Left ventricle myocardium inferior (tissue), 1 donor: ENCODE measurements at regions not wholly inside any gene's neighbourhood (a gene's known extent, or its start where the extent isn't known, plus 50 kb on each side); places are given as distances from the start of the nearest gene placed in this dataset.

ENCODE experiments used
- DNase-seq: peaks from one replicate; pipeline ENCODE4 v3.0.0-alpha.2; 2020
- H3K27ac ChIP-seq: fragments of 200-600 bp; replicated peaks from 2 replicates; pipeline ENCODE4 v1.8.0; 2021
- H3K27me3 ChIP-seq: fragments of 200-600 bp; 2 replicates; pipeline ENCODE4 v1.8.0; 2021; ENCODE audit warnings: low read depth
- H3K36me3 ChIP-seq: fragments of 200-600 bp; 2 replicates; pipeline ENCODE4 v1.8.0; 2021
- H3K4me1 ChIP-seq: fragments of 200-600 bp; 2 replicates; pipeline ENCODE4 v1.8.0; 2021
- H3K4me3 ChIP-seq: fragments of 200-600 bp; 2 replicates; pipeline ENCODE4 v1.8.0; 2021; ENCODE audit warnings: mild to moderate bottlenecking, moderate library complexity
- H3K9me3 ChIP-seq: fragments of 200-600 bp; replicated peaks from 2 replicates; pipeline ENCODE4 v1.8.0; 2021
- CTCF ChIP-seq: fragments of 200-600 bp; IDR thresholded peaks from 2 replicates; pipeline ENCODE4 v1.8.0; 2021; ENCODE audit warnings: antibody characterized with exemption, mild to moderate bottlenecking, borderline replicate concordance
- intact Hi-C: fragments of 100-400 bp; cut with micrococcal nuclease; formaldehyde crosslinking; loops from one replicate; pipeline ENCODE4 v1.11.0; 2022
- donor health status: DM: no; HTN: yes; CAD: no; lungs with severe emphysema.

GRCh38 chr2:239666855-239667376 is 266.1 kb upstream of the HDAC4 start:
- no peaks in the 10 kb centered on the region for H3K36me3 ChIP-seq
- intact Hi-C loops: no loop called here
- H3K9me3 ChIP-seq: no peaks in the 10 kb centered on the region
- H3K4me3 ChIP-seq: no peak overlapping the region
- peaks cover 4% of the 10 kb centered on the region for H3K4me1 ChIP-seq
- H3K27me3 ChIP-seq: peaks cover 57% of the 10 kb centered on the region
- DNase-seq: no peak
- no peak for TF ChIP-seq CTCF
- H3K27ac ChIP-seq: no peak overlapping the region

- Histone ChIP-seq H3K4me1 (peaks cover 4% of the 10 kb centered on the region), H3K9me3 (no peaks in the 10 kb centered on the region), H3K27me3 (peaks cover 64% of the 10 kb centered on the region), H3K4me3 (no peak overlapping the region), H3K27ac (no peak overlapping the region), H3K36me3 (no peaks in the 10 kb centered on the region)
- intact Hi-C loops: no loop called here
- no peak for TF ChIP-seq CTCF
- DNase-seq: no peak
Measured at GRCh38 chr2:239666053-239666854, 265.4 kb upstream of the HDAC4 start.

- Histone ChIP-seq H3K36me3 (no peaks in the 10 kb centered on the region), H3K27ac (no peak overlapping the region), H3K4me3 (no peak overlapping the region), H3K27me3 (peaks cover 78% of the 10 kb centered on the region), H3K9me3 (no peaks in the 10 kb centered on the region), H3K4me1 (peaks cover 4% of the 10 kb centered on the region)
- DNase-seq: no peak
- intact Hi-C loops: no loop called here
- TF ChIP-seq CTCF: no peak
Measured at GRCh38 chr2:239664216-239664810, 263.5 kb upstream of the HDAC4 start.

GRCh38 chr2:239663364-239663924 is 262.6 kb upstream of the HDAC4 start:
- intact Hi-C loops: no loop called here
- DNase-seq: no peak
- Histone ChIP-seq H3K4me3 (no peak overlapping the region), H3K4me1 (peaks cover 4% of the 10 kb centered on the region), H3K27ac (no peak overlapping the region), H3K36me3 (no peaks in the 10 kb centered on the region), H3K9me3 (no peaks in the 10 kb centered on the region), H3K27me3 (peaks cover 80% of the 10 kb centered on the region)
- no peak for TF ChIP-seq CTCF

- peaks cover 89% of the 10 kb centered on the region for H3K27me3 ChIP-seq
- intact Hi-C loops: no loop called here
- no peak for TF ChIP-seq CTCF
- no peak for DNase-seq
- H3K36me3 ChIP-seq: no peaks in the 10 kb centered on the region
- peaks cover 4% of the 10 kb centered on the region for H3K4me1 ChIP-seq
- H3K9me3 ChIP-seq: no peaks in the 10 kb centered on the region
- H3K4me3 ChIP-seq: no peak overlapping the region
- no peak overlapping the region for H3K27ac ChIP-seq
Measured at GRCh38 chr2:239662413-239663120, 261.7 kb upstream of the HDAC4 start.
